DMS114 treated with DMSO at 0.1 percent for 48 hours (cell line): ENCODE measurements at regions not wholly inside any gene's neighbourhood (a gene's known extent, or its start where the extent isn't known, plus 50 kb on each side); places are given as distances from the start of the nearest gene placed in this dataset.
"Not testable (repeated sequence)": the region's sequence is repeated elsewhere in the genome, so short reads cannot be mapped to it uniquely, and the experiment has no call there.

Experiments used
- DNase-seq: peaks from one replicate; lab custom pipeline; 2025; ENCODE audit not compliant: unreplicated experiment; lab: John Stamatoyannopoulos, UW

DNA sequence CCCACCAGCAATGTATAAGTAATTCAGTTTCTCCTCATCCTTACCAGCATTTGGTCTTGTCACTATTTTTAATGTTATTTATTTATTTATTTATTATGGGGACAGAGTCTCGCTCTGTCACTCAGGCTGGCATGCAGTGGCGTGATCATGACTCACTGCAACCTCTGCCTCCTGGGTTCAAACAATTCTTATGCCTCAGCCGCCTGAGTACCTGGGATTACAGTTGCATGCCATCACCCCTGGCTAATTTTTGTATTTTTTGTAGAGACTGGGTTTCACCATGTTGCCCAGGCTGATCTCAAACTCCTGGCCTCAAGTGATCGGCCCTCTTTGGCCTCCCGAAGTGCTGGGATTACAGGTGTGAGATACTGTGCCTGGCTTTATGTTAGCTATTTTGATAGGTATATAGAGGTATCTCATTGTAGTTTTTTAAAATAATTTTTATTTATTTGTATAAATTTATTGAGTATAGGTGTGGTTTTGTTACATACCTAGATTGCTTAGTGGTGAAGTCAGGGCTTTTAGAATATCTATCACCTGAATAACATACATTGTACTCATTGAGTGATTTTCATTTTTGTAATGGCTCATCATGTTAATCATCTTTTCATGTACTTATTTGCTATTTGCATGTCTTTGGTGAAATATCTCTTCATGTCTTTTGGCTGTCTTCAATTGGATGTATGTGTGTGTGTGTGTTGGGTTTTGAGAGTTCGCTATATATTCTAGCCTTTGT, 53.3 kb downstream of the TANC2 start:
- no peak for DNase-seq

DNA sequence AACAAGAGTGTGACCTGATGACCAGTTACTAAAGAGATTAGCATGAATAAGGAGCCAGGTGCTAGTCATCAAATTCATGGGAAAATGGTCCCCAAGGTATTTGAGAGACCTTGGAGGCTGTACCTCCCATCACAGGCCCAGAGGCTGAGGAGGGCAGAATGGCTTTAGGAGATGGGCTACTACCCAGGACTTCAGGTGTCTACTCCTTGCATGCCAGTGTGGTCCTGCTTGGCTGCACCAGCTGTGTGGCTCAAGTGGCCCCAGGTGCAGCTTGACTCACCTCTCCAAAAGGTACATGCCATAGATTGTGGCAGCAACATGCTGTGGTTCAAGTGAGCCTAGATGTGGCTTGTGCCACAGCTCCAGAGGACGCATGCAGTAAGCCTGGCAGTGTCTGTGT, 56.5 kb downstream of the TANC2 start:
- no peak for DNase-seq

DNA sequence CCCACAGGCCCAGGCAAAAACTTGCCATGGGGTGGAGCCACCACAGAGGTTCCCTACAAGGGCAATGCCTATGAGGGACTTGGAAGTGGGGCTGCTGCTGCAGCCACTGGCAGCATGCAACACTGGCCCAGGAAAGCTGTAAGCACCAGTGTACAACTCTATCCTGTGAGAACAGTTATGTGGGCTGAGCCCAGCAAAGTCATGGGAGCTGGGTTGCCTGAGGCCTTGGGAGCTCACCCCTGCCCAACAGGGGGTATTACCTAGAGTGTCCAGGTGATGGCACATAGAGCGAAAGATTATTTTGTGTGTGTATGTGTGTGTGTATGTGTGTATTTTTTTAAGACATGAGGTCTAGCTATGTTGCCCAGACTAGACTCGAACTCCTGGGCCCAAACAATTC, 57.0 kb downstream of the TANC2 start:
- DNase-seq, result no peak

DNA sequence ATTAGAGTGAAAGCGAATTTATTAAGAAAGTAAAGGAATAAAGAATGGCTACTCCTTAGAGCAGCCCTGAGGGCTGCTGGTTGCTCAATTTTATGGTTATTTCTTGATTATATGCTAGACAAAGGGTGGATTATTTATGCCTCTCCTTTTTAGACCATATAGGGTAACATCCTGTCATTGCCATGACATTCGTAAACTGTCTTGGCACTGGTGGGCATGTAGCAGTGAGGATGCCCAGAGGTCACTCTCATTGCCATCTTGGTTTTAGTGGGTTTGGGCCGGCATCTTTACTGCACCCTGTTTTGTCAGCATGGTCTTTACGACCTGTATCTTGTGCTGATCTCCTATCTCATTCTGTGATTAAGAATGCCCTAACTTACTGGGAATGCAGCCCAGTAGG, 58.2 kb downstream of the TANC2 start:
- no peak for DNase-seq

DNA sequence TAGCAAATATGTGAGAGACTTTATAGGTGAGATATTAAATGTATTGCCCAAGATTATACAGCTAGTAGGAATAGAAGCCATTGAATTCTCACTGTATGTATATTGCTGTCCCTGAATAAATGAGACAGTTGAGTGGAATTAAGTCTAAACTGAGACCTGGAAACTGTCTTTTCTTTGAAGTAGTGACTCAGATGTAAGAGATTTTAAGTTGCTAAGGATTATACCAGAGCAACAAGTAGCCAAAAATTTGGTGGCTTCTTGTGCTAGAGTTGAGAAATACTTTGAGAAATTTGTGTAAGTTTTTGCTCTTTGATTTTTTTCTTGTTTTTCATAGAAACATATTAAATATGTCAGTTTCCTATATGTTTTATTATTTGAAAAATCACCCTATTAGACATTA, 58.7 kb downstream of the TANC2 start:
- no peak for DNase-seq

DNA sequence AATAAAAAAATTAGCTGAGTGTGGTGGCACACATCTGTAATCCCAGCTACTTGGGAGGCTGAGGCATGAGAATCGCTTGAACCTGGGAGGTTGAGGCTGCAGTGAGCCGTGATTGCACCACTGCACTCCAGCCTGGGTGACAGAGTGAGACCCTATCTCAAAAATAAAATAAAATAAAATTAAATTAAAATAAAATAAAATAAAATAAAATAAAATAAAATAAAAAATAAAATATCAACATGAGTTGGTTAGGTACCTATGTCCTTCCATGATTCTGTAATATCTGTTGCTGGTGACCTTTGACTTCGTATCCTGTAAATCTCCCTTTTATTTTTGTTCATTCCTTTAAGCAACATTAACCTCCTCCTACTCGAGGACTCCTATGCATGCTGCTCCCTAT, 59.6 kb downstream of the TANC2 start:
- not testable (repeated sequence) for DNase-seq

DNA sequence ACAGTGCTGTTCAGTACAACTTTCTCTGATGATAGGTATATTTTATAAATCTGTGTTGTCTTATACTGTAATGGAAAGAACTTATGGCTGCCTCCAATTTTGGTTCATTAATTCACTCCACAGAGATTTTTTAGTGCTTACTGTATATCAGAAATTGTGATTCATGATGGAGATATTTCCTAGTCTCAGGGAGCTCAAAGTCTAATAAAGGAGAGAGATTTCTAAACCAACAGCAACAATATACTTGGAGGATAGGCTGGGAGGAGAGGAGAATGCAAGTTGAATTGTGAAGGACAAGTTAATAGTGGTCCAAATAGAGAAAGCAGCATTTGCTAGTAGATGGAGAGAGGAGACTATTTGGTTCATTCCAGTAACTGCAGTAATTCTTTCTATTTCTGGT, 63.5 kb downstream of the TANC2 start:
- DNase-seq, result no peak

DNA sequence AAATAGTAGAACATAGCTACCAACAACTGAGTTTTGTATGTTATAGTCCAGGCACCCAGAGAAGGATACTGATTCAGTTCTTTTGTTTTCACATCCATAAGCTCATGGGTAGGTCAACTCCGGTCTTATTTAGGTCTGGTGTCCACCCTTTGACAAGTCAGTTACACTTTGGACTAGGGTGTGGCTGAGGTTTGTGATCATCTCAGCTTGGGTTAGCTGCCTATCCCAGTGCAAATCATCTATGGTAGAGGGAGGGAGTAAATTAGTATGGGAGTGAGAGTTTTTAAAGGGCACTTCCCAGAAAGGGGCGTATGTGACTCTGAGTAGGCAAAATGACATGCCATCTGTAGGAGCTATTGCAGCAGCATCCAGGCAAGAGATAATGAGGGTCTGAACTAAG, 66.1 kb downstream of the TANC2 start:
- DNase-seq, result no peak

DNA sequence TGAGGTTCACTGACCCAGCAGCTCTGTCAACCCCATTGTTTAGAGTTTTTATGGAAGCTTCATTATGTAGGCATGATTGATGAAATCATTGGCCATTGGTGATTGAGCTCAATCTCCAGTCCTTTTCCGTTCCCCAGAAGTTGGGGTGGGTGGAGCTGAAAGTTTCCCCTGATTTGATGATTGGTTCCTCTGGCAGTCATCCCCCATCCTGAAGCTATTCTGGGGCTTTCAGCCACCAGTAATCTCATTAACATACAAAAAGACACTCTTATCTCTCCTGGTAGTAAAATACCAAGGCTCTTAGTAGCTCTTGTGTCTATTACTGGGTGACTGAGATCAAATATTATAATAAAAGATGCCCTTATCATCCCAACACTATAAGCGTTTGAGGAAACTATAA, 67.1 kb downstream of the TANC2 start:
- no peak for DNase-seq

DNA sequence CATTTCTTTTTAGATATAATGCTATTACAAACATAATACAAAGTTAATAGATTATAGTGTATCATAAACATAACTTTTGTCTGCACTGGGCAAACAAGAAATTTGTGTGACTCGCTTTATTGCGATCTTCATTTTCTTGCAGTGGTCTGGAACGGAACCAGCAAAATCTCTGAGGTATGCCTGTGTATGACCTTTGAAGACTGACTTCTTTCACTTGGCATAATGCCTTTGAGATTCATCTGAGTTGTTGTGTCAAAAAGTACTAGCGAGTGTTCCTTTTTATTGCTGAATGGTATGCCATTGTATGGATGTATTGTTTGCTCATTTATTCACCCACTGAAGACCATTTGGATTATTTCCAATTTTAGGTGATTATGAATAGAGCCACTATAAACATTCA, 69.2 kb downstream of the TANC2 start:
- no peak for DNase-seq

DNA sequence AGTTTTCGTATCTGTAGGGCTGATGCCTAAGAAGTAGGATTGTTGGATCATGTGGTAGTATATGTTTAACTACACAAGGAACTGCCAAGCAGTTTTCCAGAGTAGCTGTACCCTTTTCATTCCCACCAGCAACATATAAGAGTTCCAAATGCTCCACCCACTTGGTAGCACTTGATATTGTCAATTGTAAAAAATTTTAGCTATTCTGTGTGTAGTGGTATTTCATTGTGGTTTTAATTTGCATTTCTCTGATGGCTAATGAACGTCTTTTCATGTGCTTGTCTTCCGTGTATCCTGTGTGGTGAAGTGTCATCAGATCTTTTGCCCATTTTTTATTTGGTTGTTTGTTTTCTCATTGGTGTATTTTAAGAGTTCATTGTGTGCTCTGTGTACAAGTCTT, 69.7 kb downstream of the TANC2 start:
- no peak for DNase-seq

DNA sequence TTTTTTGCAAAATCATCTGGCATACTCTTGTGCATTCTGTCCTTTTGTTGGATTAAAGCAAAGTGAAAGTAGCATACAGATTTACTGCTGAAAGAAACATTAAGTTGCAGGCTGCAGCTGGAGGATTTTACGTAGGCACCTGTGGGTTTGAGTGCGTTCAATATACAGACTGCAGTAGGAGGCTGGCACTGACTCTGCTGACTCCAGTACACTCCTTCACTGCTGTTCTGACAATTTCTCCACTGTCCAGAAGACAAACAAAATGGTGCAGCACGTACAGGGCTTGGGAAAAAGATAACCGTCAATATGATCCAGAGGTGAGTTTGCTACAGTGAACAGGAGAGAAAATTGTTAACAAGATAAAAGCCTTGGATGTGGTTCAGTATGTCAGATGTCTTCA, 73.3 kb downstream of the TANC2 start:
- DNase-seq, result no peak

DNA sequence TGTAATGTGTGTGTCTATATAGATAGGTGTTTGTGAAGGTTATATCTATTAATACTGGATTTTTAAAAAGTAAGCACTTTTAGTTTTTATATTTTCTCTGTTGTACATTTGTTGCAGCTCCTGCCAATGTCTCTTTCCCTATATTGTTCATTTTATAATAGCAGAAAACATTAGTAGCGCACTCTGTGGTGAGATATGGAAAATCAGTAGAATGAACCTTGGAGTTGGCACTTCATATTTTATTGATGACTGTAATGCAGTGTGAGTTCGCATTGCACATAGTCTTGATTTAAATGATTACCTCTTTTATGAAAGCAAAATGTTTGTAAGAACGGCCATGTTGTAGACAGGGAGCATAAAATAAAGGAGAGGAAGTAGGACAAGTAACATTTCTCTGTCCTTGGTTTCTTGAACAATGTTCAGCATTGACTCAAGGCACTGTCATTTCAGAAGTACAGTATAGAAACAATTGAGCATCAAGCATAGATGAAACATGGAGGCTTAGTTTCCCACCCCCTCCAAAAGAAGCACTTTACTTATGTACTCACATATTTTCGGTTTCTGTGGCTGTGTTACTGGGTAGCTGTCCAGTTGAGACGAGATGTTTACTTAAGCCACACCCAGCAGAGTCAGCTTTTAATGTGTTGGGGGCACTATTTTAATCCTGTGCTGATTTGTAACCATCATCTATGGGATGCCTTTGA, 74.0 kb downstream of the TANC2 start:
- no peak for DNase-seq

DNA sequence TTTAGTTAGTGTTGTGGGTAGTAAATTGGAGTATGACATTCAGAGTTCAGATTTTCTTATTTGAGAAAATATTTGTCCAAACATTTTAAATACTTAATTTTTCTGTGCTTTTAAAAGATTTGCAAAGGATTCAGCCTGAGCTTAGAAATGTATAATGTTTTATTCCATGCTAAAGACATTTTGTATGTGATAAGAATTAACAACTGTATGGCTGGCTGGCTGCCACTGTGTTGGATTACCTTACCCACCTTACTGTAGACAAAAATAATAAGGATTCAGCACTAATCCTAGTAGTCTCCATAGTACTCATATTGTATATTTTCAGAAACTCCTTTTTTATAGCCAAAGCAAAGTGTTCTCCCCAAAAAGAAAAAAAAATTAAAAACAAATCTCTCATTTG, 74.8 kb downstream of the TANC2 start:
- no peak for DNase-seq

DNA sequence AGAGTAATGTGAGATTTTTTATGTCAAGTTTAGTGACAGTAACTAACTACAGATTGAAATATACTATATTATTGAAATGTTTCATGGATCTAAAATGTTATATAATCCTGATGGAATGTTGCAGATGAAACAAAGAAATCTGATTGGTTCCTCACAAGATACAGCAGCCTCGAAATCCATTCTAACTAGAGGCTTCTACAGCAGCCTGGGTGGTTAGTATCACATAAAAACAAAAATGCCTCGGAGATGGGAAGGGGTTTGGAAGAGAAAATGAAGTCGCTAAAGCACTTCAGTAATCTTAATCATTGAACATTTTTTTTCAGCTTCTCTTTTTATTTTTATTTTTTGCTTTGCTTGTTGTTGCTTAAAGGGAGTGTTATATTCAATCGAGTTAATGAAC, 75.2 kb downstream of the TANC2 start:
- no peak for DNase-seq

DNA sequence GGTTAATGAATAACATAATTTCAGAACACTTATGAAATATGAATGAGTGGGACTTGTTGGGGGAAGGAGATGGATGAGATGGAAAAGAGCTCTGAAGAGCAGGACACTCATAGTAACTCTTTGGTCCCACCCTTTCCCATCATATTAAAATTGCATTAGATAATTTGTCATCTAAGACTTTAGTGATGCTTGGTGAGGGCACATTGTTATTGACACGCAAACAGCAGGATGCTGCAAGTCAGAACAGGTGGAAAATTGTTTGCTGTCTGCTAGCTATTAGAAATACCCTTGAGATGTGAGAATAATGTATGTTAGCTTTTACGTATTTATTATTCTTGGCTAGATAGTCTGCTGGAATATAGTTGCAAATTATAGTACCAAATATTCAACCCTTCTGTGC, 75.7 kb downstream of the TANC2 start:
- DNase-seq, result no peak

DNA sequence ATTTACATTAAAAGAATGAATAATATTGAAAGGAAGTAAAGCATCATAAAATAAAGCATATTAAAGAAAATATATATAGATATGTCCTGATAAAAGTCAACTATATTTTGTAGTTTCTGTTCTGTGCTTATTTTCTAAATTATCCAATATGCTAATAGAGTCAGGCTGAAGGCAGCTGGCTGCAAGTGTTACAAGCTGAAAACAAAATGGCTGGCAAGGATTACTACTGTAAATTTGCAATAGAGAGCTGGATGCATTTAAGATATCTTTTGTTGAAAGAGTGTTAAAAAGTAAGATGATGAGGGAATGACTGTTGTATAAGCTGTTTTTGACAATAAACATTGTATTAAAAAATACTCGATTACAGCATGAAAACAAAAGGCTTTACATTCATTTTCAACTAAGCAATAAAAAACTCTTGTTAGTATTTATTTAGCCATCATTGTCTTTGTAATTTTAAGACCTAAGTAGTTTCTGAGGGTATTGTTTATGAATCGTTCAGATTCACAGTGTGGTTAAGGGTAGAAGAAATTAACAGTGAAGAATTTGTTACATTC, 76.3 kb downstream of the TANC2 start:
- DNase-seq, result no peak

DNA sequence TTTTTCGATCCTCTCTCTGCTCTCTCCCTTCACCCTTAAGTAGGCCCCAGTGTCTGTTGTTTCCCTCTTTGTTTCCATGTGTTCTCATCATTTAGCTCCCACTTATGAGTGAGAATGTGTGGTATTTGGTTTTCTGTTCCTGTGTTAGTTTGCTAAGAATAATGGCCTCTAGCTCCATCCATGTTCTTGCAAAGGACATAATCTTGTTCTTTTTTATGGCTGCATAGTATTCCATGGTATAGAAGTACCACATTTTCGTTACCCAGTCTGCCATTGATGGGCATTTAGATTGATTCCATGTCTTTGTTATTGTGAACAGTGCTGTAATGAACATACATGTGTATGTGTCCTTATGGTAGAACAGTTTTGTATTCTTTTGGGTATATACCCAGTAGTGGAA, 91.5 kb downstream of the TANC2 start:
- not testable (repeated sequence) for DNase-seq

DNA sequence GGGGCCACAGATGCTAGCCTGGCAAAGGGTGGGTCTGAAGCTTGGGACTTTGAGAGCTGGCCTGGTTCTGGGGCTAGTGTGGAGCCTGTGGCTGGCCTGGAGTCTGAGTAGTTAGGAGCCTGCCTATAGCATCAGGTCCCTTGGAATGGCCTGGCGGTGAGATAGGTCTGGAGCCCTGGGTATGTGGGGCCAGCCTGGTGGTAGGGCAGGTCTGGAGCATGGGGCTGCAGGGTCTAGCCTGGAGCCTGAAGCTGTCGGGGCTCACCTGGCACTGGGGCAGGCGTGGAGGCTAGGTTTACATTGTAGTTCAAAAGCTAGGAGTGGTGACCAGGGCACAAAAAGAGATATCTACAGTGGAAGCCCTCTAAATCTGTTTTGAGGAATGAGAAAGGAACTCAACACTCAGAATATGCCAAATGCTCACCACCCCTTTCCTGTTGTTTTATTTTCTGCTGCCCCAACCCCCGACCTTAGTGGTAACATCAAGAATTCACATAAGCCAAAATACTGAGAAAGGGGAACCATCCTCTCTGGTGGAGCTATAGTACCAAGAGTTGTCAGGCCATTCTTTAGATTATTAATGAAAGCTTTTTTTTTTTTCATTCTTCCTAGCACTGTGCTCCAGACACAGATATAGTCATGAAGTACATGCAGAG, 100.3 kb downstream of the TANC2 start:
- no peak for DNase-seq

DNA sequence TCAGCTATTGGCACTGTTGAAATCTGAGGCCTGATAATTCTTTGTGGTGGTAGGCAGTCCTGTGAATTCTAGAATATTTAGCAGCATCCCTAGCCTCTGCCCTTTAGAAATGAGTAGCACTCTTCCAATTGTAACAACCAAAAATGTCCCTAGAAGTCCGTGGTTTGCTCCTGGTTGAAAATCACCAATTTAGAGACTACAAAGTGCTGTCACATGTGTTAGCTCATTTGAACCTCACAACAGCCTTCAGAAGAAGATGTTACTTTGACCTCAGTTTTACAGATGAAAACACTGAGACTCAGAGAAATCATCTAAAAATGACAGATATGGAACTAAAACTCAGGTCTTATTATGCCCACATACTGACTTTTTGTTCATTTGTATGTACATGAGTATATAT, 103.2 kb downstream of the TANC2 start:
- no peak for DNase-seq

DNA sequence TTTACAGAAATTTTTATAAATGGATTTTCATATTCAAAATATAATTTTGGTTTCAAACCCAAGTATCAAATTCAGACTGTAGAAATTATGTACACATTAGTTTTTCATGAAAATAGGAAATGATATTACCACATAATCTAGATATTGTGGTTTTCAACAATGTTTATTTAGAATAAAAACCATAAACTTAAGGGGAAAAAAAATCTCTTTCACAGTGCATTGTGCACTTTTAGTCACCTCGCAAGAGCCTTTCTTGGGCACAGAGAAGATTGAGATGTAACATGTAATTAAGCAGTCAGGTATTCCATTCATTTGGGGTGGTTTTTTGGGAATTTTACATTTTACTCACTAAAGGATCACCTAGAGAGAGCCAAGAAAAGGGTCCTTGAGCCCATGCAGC, 104.0 kb downstream of the TANC2 start:
- DNase-seq, result no peak

DNA sequence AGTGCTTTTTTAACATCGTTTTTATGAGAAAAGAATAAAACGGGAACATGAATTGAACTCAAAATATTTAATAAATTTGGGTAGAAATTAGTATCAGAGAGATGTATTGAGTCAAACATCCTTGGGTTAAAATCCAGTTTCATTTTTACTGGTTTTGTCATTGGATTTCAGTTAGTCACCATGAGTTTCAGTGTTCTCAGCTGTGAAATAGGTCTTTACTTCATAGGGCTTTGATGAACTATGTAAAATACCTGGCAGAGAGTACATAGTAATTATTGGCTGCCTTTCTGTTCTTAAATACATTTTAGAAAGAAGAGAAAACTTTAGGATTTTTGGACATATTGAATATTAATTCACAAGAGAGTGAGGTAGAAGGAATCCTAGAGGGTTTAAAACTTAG, 105.8 kb downstream of the TANC2 start:
- DNase-seq, result no peak
